Breast epithelium (tissue), 4 donors: ENCODE measurements at regions not wholly inside any gene's neighbourhood (a gene's known extent, or its start where the extent isn't known, plus 50 kb on each side); places are given as distances from the start of the nearest gene placed in this dataset.

ENCODE experiments used
- DNase-seq, 2 donors: peaks; one replicate each; pipeline ENCODE4 v3.0.0-alpha.2; 2019; ENCODE audit warnings: low spot score in 2 of 2
- H3K27ac ChIP-seq, 2 donors: fragments of 200-600 bp; sonication (generic) in 1 of 2; one replicate each; pipeline ENCODE4 v1.5.1; 2016 to 2019; ENCODE audit warnings: mild to moderate bottlenecking in 1 of 2
- H3K27me3 ChIP-seq, 2 donors: fragments of 200-600 bp; sonication (generic) in 1 of 2; one replicate each; pipeline versions ENCODE4 v1.5.1 to v1.6.0; 2017 to 2019; ENCODE audit warnings: control low read depth in 1 of 2, mild to moderate bottlenecking in 1 of 2
- H3K36me3 ChIP-seq: fragments of 200-600 bp; one replicate; pipeline ENCODE4 v1.5.1; 2019
- H3K4me1 ChIP-seq, 2 donors: fragments of 200-600 bp; sonication (generic); one replicate each; pipeline ENCODE4 v1.5.1; 2016 to 2019; ENCODE audit warnings: control low read depth in 1 of 2
- H3K4me3 ChIP-seq, 3 donors: fragments of 200-600 bp; sonication (generic); 1 replicate in 2 of 3; 2 replicates in 1 of 3; pipeline ENCODE4 v1.5.1; 2016 to 2019; ENCODE audit warnings: mild to moderate bottlenecking in 3 of 3, moderate library complexity in 2 of 3
- H3K9me3 ChIP-seq, 2 donors: fragments of 200-600 bp; sonication (generic) in 1 of 2; one replicate each; pipeline ENCODE4 v1.5.1; 2016 to 2019; ENCODE audit warnings: control low read depth in 1 of 2
- CTCF ChIP-seq, 3 donors: fragments of 450-650 bp; IDR thresholded peaks; one replicate each; pipeline ENCODE4 v1.5.1; 2016 to 2017; ENCODE audit warnings: antibody characterized with exemption in 3 of 3, mild to moderate bottlenecking in 3 of 3, moderate library complexity in 3 of 3
- POLR2A ChIP-seq: fragments of 450-650 bp; IDR thresholded peaks from one replicate; pipeline ENCODE4 v1.6.1; 2016; ENCODE audit warnings: antibody characterized with exemption, mild to moderate bottlenecking, moderate library complexity
- POLR2AphosphoS5 ChIP-seq, 3 donors: sonication (generic); formaldehyde crosslinking; IDR thresholded peaks; one replicate each; pipeline ENCODE4 v1.6.1; 2017; ENCODE audit warnings: antibody characterized with exemption in 3 of 3
- intact Hi-C: fragments of 100-400 bp; cut with DNase I; formaldehyde crosslinking; loops from one replicate; pipeline ENCODE4 v1.15.1; 2023; ENCODE audit warnings: low total_unique reads

GRCh38 chr16:88297178-88297720, 85.5 kb upstream of the ZNF469 start:
- Histone ChIP-seq H3K36me3 (no peaks in the 10 kb centered on the region), H3K27ac (no peak overlapping the region), H3K9me3 (no peaks in the 10 kb centered on the region), H3K4me1 (no peaks in the 10 kb centered on the region), H3K4me3 (no peak overlapping the region), H3K27me3 (no peaks in the 10 kb centered on the region)
- intact Hi-C loops: no loop called here
- no peak for DNase-seq
- TF ChIP-seq POLR2AphosphoS5 (IDR thresholded peaks at IDR 0.05): no peak
- no peak for TF ChIP-seq POLR2A
- TF ChIP-seq CTCF (IDR thresholded peaks at IDR 0.05): no peak

- DNase-seq: no peak
- Histone ChIP-seq H3K36me3 (no peaks in the 10 kb centered on the region), H3K4me1 (no peaks in the 10 kb centered on the region), H3K27me3 (no peaks in the 10 kb centered on the region), H3K27ac (no peak overlapping the region), H3K4me3 (no peak overlapping the region), H3K9me3 (peaks cover 0 to 8% of the 10 kb centered on the region in 2 donors)
- no peak for TF ChIP-seq POLR2AphosphoS5 (IDR thresholded peaks at IDR 0.05)
- TF ChIP-seq POLR2A: no peak
- no peak for TF ChIP-seq CTCF (IDR thresholded peaks at IDR 0.05)
- intact Hi-C loops: no loop called here
Measured at GRCh38 chr16:88298181-88298832, 84.5 kb upstream of the ZNF469 start.

- no peaks in the 10 kb centered on the region for H3K4me1 ChIP-seq
- H3K4me3 ChIP-seq: no peak overlapping the region
- no peak for DNase-seq
- H3K9me3 ChIP-seq: peaks cover 0 to 10% of the 10 kb centered on the region in 2 donors
- H3K27ac ChIP-seq: no peak overlapping the region
- H3K27me3 ChIP-seq: no peaks in the 10 kb centered on the region
- intact Hi-C loops: no loop called here
- TF ChIP-seq CTCF (IDR thresholded peaks at IDR 0.05) (no peak), POLR2AphosphoS5 (IDR thresholded peaks at IDR 0.05) (no peak), POLR2A (no peak)
- H3K36me3 ChIP-seq: no peaks in the 10 kb centered on the region
Measured at GRCh38 chr16:88298833-88299745, 83.7 kb upstream of the ZNF469 start.

GRCh38 chr16:88299751-88300462, 82.9 kb upstream of the ZNF469 start:
- H3K36me3 ChIP-seq: no peaks in the 10 kb centered on the region
- DNase-seq: no peak
- intact Hi-C loops: no loop called here
- peaks cover 0 to 10% of the 10 kb centered on the region in 2 donors for H3K9me3 ChIP-seq
- no peak overlapping the region for H3K4me3 ChIP-seq
- no peak overlapping the region for H3K27ac ChIP-seq
- no peaks in the 10 kb centered on the region for H3K4me1 ChIP-seq
- no peaks in the 10 kb centered on the region for H3K27me3 ChIP-seq
- TF ChIP-seq POLR2AphosphoS5 (IDR thresholded peaks at IDR 0.05) (no peak), CTCF (IDR thresholded peaks at IDR 0.05) (no peak), POLR2A (no peak)
